K562 (cell line): ENCODE measurements at regions not wholly inside any gene's neighbourhood (a gene's known extent, or its start where the extent isn't known, plus 50 kb on each side); places are given as distances from the start of the nearest gene placed in this dataset.

Experiments
- ATAC-seq: fragments of 200-7000 bp; cut with Tn5 transposase; 3 replicates; pipeline ENCODE4 v1.9.1; 2020; ENCODE audit warnings: moderate library complexity
- BruUV-seq: library from RNA; stranded (reverse); fragments of 400-500 nt; replicated peaks from 2 replicates; lab custom pipeline; 2021; lab: Mats Ljungman, UMichigan
- CTCF ChIA-PET: fragments of 300-600 bp; formaldehyde crosslinking; extraction: SDS; loops from one replicate; lab custom pipeline; 2021; ENCODE audit warnings: low intra/inter-chr PET ratio; lab: Yijun Ruan, JAX
- POLR2A ChIA-PET: fragments of 300-600, 350-650 bp; sonication (Branson Sonifier 250); formaldehyde crosslinking; extraction: SDS; loops from one replicate; lab custom pipeline; 2021; ENCODE audit warnings: antibody characterized with exemption, inconsistent platforms; lab: Yijun Ruan, JAX
- DNase-seq, 4 experiments: peaks; one replicate each; pipeline versions ENCODE4 v3.0.0 to v3.0.0-alpha.2; 2011 to 2018; ENCODE audit warnings: low spot score in 3 of 4, mixed read lengths in 3 of 4; ENCODE audit errors: extremely low read depth in 1 of 4
- FAIRE-seq: peaks from 2 replicates; lab custom pipeline; 2011; peaks lifted over from hg19 to GRCh38; lab: Jason Lieb, UNC
- H2AFZ ChIP-seq: 2 replicates; pipeline ENCODE4 v1.6.0; 2011; ENCODE audit warnings: low read depth, low read length, control low read depth, inconsistent platforms
- H3K27ac ChIP-seq: fragments of 200-600 bp; 3 replicates; pipeline ENCODE4 v1.8.0; 2011; ENCODE audit warnings: low read depth, mild to moderate bottlenecking, control low read depth, inconsistent platforms, low read length, moderate library complexity, mixed read lengths; ENCODE audit errors: extremely low read depth
- H3K27me3 ChIP-seq, 2 experiments: fragments of 300-600 bp in 1 of 2; 2 replicates in 1 of 2; 3 replicates in 1 of 2; pipeline versions ENCODE4 v1.6.0 to v1.8.0; 2011; ENCODE audit warnings: inconsistent platforms in 2 of 2, low read length in 2 of 2, mild to moderate bottlenecking in 1 of 2, mixed read lengths in 1 of 2, moderate library complexity in 1 of 2; ENCODE audit not compliant: control insufficient read depth in 2 of 2, insufficient read depth in 2 of 2
- H3K36me3 ChIP-seq: fragments of 300-600 bp; 3 replicates; pipeline ENCODE4 v1.8.0; 2011; ENCODE audit warnings: mild to moderate bottlenecking, low read length, inconsistent platforms; ENCODE audit not compliant: control insufficient read depth, insufficient read depth
- H3K4me1 ChIP-seq, 2 experiments: fragments of 200-600 bp in 1 of 2; replicated peaks in 1 of 2; 2 replicates in 1 of 2; 3 replicates in 1 of 2; pipeline versions ENCODE4 v1.5.1 to v1.8.0; 2011; ENCODE audit warnings: inconsistent platforms in 2 of 2, low read length in 2 of 2, mild to moderate bottlenecking in 1 of 2, mixed read lengths in 1 of 2, moderate library complexity in 1 of 2; ENCODE audit not compliant: control insufficient read depth in 2 of 2, insufficient read depth in 2 of 2
- H3K4me2 ChIP-seq: 2 replicates; pipeline ENCODE4 v1.6.1; 2011; ENCODE audit warnings: low read length, control low read depth, inconsistent platforms, mixed read lengths; ENCODE audit not compliant: insufficient read depth
- H3K4me3 ChIP-seq: fragments of 200-600 bp; sonication (generic), shearing (Covaris generic); 2 replicates; pipeline ENCODE4 v1.5.1; 2016; ENCODE audit warnings: control low read depth, inconsistent platforms
- H3K79me2 ChIP-seq: fragments of 200-600 bp; 3 replicates; pipeline ENCODE4 v1.8.0; 2011; ENCODE audit warnings: low read length, inconsistent platforms; ENCODE audit not compliant: control insufficient read depth, insufficient read depth
- H3K9ac ChIP-seq, 2 experiments: 2 replicates each; pipeline versions ENCODE4 v1.6.0 to v1.6.1; 2011; ENCODE audit warnings: low read depth in 2 of 2, low read length in 2 of 2, control low read depth in 1 of 2, inconsistent platforms in 1 of 2, mild to moderate bottlenecking in 1 of 2, mixed read lengths in 1 of 2; ENCODE audit not compliant: insufficient read depth in 1 of 2
- H3K9me1 ChIP-seq: one replicate; pipeline ENCODE4 v1.6.0; 2011; ENCODE audit warnings: inconsistent platforms, mild to moderate bottlenecking, low read length, moderate library complexity; ENCODE audit not compliant: control insufficient read depth, insufficient read depth
- H3K9me3 ChIP-seq: replicated peaks from 2 replicates; pipeline ENCODE4 v1.5.1; 2011; ENCODE audit warnings: low read depth, low read length, inconsistent platforms; ENCODE audit not compliant: control insufficient read depth, insufficient read depth
- H4K20me1 ChIP-seq: replicated peaks from 2 replicates; pipeline ENCODE4 v1.6.1; 2011; ENCODE audit warnings: low read length, inconsistent platforms, mixed read lengths; ENCODE audit not compliant: control insufficient read depth, insufficient read depth
- ARID1B ChIP-seq: fragments of 450-650 bp; IDR thresholded peaks from 2 replicates; pipeline ENCODE4 v1.6.1; 2016; ENCODE audit warnings: antibody characterized with exemption, mild to moderate bottlenecking, inconsistent platforms
- CBX1 ChIP-seq: sonication (generic); IDR thresholded peaks from 2 replicates; pipeline ENCODE4 v1.6.1; 2016; ENCODE audit warnings: antibody characterized with exemption, low read depth, mild to moderate bottlenecking
- CREB1 ChIP-seq, 2 experiments: sonication (generic) in 1 of 2; formaldehyde crosslinking in 1 of 2; IDR thresholded peaks; 2 replicates each; pipeline versions ENCODE4 v1.6.1 to v1.8.0; 2012 to 2022; ENCODE audit warnings: inconsistent platforms in 1 of 2, mild to moderate bottlenecking in 1 of 2, missing genetic modification reagents in 1 of 2, moderate library complexity in 1 of 2
- DMBX1 ChIP-seq: fragments of 250-450 bp; sonication (Bioruptor Pico); IDR thresholded peaks from 2 replicates; pipeline ENCODE4 v1.8.0; 2022; ENCODE audit warnings: inconsistent platforms, mild to moderate bottlenecking, moderate library complexity, borderline replicate concordance
- ERF ChIP-seq: fragments of 450-650 bp; formaldehyde crosslinking; IDR thresholded peaks from 2 replicates; pipeline ENCODE4 v1.4.0; 2020; ENCODE audit warnings: mild to moderate bottlenecking, mixed read lengths
- FOXM1 ChIP-seq, 2 experiments: fragments of 450-650 bp in 1 of 2; sonication (generic) in 1 of 2; formaldehyde crosslinking in 1 of 2; IDR thresholded peaks; 2 replicates each; pipeline versions ENCODE4 v1.6.1 to v1.9.0; 2017 to 2022; ENCODE audit warnings: low read depth in 2 of 2, mild to moderate bottlenecking in 2 of 2, missing genetic modification reagents in 1 of 2, moderate library complexity in 1 of 2
- GATAD2B ChIP-seq: fragments of 450-650 bp; IDR thresholded peaks from 2 replicates; pipeline ENCODE4 v1.6.1; 2017; ENCODE audit warnings: mild to moderate bottlenecking, borderline replicate concordance
- GTF2E2 ChIP-seq: fragments of 200-800 bp; sonication (Bioruptor generic); IDR thresholded peaks from 2 replicates; pipeline ENCODE4 v1.6.1; 2016; ENCODE audit warnings: missing genetic modification characterization, missing compliant biosample characterization
- HDAC3 ChIP-seq: fragments of 450-650 bp; IDR thresholded peaks from 2 replicates; pipeline ENCODE4 v1.6.1; 2018; ENCODE audit warnings: borderline replicate concordance, mild to moderate bottlenecking, moderate library complexity; ENCODE audit not compliant: partially characterized antibody
- MTA1 ChIP-seq: fragments of 450-650 bp; IDR thresholded peaks from 2 replicates; pipeline ENCODE4 v1.6.1; 2017; ENCODE audit warnings: borderline replicate concordance
- POLR2AphosphoS2 ChIP-seq: IDR thresholded peaks from 2 replicates; pipeline ENCODE4 v1.6.1; 2012; ENCODE audit warnings: low read length, improper control_type of control experiment
- RAD21 ChIP-seq, 2 experiments: fragments of 250-450 bp in 1 of 2; fragments of 450-650 bp in 1 of 2; sonication (Bioruptor Pico) in 1 of 2; formaldehyde crosslinking in 1 of 2; IDR thresholded peaks in 1 of 2; conservative IDR thresholded peaks in 1 of 2; 2 replicates each; pipeline versions ENCODE4 v1.4.0 to v1.8.0; 2020 to 2022; ENCODE audit warnings: mild to moderate bottlenecking in 2 of 2, moderate library complexity in 1 of 2
- RBFOX2 ChIP-seq: fragments of 200-400 bp; formaldehyde crosslinking; IDR thresholded peaks from 2 replicates; pipeline ENCODE4 v1.6.1; 2017; ENCODE audit warnings: low read depth, mild to moderate bottlenecking, low read length, moderate library complexity
- RBM15 ChIP-seq: fragments of 200-400 bp; formaldehyde crosslinking; IDR thresholded peaks from 2 replicates; pipeline ENCODE4 v1.6.1; 2018; ENCODE audit warnings: mild to moderate bottlenecking, low read length, moderate library complexity; ENCODE audit not compliant: insufficient read depth
- ZNF184 ChIP-seq: sonication (generic); formaldehyde crosslinking; IDR thresholded peaks from 2 replicates; pipeline ENCODE4 v1.5.0; 2020; ENCODE audit warnings: missing genetic modification reagents
- ZNF239 ChIP-seq: fragments of 250-450 bp; sonication (Bioruptor Pico); IDR thresholded peaks from 2 replicates; pipeline ENCODE4 v1.4.0; 2020; ENCODE audit warnings: mild to moderate bottlenecking
- ZSCAN29 ChIP-seq: fragments of 450-650 bp; IDR thresholded peaks from 2 replicates; pipeline ENCODE4 v1.6.1; 2017
- WGBS: fragments of 100-300 bp; shearing (Covaris generic); methylation state at CpG from one replicate; pipeline ENCODE4 v1.1.6; 2016; ENCODE audit warnings: low coverage, mixed read lengths; ENCODE audit not compliant: insufficient coverage; ENCODE audit errors: missing lambda C conversion rate; 5-methylcytosine and 5-hydroxymethylcytosine counted together
- in situ Hi-C: fragments of 300-500 bp; cut with MboI; formaldehyde crosslinking; loops from 4 replicates; pipeline ENCODE4 v1.15.0; 2018; ENCODE audit warnings: inconsistent platforms, mixed read lengths
- intact Hi-C: fragments of 100-400 bp; cut with micrococcal nuclease; formaldehyde crosslinking; loops from 2 replicates; pipeline ENCODE4 v1.14.2; 2022
- TF ChIP-seq, protein P1 (sequence below): sonication (generic); formaldehyde crosslinking; IDR thresholded peaks from 2 replicates; pipeline ENCODE4 v1.8.0; 2022; ENCODE audit warnings: mild to moderate bottlenecking, missing genetic modification reagents
- TF ChIP-seq, protein P2 (sequence below): fragments of 250-450 bp; sonication (Bioruptor Pico); IDR thresholded peaks from 2 replicates; pipeline ENCODE4 v1.4.0; 2020

DNA sequence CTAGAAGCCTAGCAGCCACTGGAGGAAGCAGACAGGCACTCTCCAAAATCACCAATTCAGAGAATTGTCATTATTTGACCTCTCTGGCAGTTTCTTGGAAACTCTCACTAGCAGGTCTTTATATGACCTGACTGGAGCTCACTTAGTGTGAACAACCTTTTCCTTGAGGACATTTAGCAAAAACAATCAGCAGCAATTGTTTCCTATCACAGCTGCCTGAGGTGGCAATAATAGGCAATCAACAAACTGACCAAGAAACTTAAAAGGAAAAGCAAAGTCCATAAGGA is 162.4 kb upstream of the STT3B start (continued):
- TF ChIP-seq FOXM1 (IDR thresholded peaks at IDR 0.05; ENCODE audit: low read depth) = no peak
- no peak for TF ChIP-seq FOXM1 (CRISPR knock-in tag; IDR thresholded peaks at IDR 0.05; ENCODE audit: low read depth)
- TF ChIP-seq ZNF239 (CRISPR knock-in tag) = no peak
- TF ChIP-seq RBFOX2 = no peak
- TF ChIP-seq ARID1B = no peak
- no peak for TF ChIP-seq DMBX1 (CRISPR knock-in tag)

DNA sequence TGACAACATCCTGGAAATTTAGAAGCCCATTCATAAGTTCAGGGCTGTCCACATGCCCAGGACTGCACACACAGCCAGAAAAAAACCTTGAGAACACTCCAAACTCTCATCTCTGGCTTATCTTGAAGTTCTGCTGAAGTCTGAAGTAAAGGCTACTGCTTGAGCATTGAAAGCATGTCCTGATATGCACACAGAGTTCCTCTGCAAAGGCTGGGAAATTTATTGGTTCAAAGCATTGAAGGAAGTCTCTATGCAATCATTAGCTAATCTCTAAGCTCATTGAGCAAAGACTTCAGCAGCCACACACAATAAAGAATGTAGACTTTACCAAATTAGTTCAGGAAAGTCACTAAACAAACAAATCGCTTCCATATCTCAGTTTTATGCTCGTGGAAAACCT is 162.0 kb upstream of the STT3B start:
- FAIRE-seq = no peak
- Histone ChIP-seq H3K4me3 (no peak overlapping the region), H3K79me2 (no peaks in the 10 kb centered on the region), H3K4me2 (no peak overlapping the region), H3K9ac (no peak overlapping the region), H3K36me3 (no peaks in the 10 kb centered on the region), H3K9me1 (no peaks in the 10 kb centered on the region), H3K4me1 (no peaks in the 10 kb centered on the region), H3K9me3 (no peaks in the 10 kb centered on the region), H4K20me1 (no peaks in the 10 kb centered on the region), H2AFZ (no peak overlapping the region), H3K27me3 (peaks cover 0 to 6% of the 10 kb centered on the region in 2 experiments; a peak in 2 of 5 replicates), H3K27ac (no peak overlapping the region)
- WGBS = 0% methylated on average over 2 of the region's 2 CpGs
- TF ChIP-seq, protein P1, sequence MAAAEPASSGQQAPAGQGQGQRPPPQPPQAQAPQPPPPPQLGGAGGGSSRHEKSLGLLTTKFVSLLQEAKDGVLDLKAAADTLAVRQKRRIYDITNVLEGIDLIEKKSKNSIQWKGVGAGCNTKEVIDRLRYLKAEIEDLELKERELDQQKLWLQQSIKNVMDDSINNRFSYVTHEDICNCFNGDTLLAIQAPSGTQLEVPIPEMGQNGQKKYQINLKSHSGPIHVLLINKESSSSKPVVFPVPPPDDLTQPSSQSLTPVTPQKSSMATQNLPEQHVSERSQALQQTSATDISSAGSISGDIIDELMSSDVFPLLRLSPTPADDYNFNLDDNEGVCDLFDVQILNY = no peak
- no peak for TF ChIP-seq ZNF184 (CRISPR knock-in tag)
- TF ChIP-seq GATAD2B = no peak
- no peak for TF ChIP-seq HDAC3
- no peak for TF ChIP-seq RBM15
- TF ChIP-seq CREB1 (IDR thresholded peaks at IDR 0.05) = no peak
- no peak for TF ChIP-seq CREB1 (CRISPR knock-in tag; IDR thresholded peaks at IDR 0.05)
- no peak for TF ChIP-seq CBX1
- TF ChIP-seq ERF (CRISPR knock-in tag) = no peak
- TF ChIP-seq GTF2E2 (tag) = no peak
- TF ChIP-seq ZSCAN29 = no peak
- no peak for TF ChIP-seq MTA1
- TF ChIP-seq, protein P2, sequence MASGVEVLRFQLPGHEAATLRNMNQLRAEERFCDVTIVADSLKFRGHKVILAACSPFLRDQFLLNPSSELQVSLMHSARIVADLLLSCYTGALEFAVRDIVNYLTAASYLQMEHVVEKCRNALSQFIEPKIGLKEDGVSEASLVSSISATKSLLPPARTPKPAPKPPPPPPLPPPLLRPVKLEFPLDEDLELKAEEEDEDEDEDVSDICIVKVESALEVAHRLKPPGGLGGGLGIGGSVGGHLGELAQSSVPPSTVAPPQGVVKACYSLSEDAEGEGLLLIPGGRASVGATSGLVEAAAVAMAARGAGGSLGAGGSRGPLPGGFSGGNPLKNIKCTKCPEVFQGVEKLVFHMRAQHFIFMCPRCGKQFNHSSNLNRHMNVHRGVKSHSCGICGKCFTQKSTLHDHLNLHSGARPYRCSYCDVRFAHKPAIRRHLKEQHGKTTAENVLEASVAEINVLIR (CRISPR knock-in tag) = no peak
- no peak for TF ChIP-seq RAD21 (CRISPR knock-in tag; conservative IDR thresholded peaks at IDR 0.05 in 1 of 2, IDR thresholded peaks at IDR 0.05 in 1 of 2)
- no peak for TF ChIP-seq POLR2AphosphoS2
- POLR2A ChIA-PET = interaction anchor here (1.3 kb wide), 1 partner anchor 16 kb away, joined by 3 read pairs; no protein-coding TSS in a partner anchor
- in situ Hi-C loops = no loop called here
- no peak for ATAC-seq
- CTCF ChIA-PET = no interaction called here
- no TSS peak for BruUV-seq
- no peak for DNase-seq
- intact Hi-C loops = no loop called here
